ENCODE measurements at regions not wholly inside any gene's neighbourhood (a gene's known extent, or its start where the extent isn't known, plus 50 kb on each side); places are given as distances from the start of the nearest gene placed in this dataset.

DNA sequence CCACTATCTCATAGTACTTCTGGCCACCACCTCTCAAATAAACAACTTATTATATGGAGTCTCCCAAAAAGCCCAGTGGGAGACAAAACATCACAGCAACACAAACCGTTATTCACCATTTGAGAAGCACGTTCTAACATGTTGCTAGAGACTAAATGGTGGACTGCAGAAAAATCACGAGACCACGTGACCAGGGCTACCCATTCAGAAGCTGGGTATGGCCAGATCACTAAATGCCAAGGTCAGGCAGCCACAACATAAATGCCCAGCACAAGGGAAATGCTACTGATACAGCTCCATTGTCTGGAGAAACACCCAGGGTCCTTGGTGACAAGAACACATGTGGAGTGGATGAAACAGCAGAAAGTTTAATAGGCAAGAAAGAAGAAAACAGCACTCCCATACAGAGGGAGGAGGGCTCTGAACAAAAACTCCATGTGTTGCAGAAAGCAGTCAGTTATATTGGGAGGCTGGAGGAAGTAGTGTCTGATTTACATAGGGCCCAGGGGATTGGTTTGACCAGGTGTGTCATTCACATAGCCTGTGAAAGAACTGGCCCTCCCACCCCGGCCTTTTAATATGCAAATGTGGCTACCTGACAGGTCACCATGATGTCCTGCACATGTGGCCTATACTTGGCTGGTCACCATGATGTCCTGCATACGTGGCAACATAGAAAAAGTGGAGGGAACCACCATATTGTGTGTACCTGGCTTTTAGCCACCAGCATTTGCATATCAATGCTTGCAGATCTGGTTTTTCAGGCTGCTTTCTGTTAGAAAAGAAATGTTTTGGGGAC, 97.2 kb downstream of the TRIM36 start:
- DNase-seq (ENCODE audit: low read depth in 3 of 3): no peak

DNA sequence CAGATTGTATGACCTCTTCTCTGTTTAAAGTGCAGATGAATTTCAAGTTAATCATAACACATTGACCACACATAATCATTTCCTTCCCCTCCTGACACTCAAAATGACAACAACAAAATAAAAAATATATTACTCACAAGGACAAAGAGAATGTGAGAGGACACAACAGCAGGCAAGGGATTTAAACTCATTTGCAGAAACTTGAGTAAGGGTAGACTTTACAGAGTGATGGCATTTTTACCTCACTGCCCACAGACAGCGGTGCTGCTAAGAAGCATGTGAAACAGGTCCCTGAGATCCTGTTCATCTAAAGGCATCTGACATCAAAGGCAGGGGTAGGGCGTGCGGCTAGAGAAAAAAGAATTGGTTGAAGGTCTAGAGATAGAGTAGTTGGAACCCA, 99.0 kb downstream of the TRIM36 start:
- no peak for DNase-seq (ENCODE audit: low read depth in 3 of 3)

DNA sequence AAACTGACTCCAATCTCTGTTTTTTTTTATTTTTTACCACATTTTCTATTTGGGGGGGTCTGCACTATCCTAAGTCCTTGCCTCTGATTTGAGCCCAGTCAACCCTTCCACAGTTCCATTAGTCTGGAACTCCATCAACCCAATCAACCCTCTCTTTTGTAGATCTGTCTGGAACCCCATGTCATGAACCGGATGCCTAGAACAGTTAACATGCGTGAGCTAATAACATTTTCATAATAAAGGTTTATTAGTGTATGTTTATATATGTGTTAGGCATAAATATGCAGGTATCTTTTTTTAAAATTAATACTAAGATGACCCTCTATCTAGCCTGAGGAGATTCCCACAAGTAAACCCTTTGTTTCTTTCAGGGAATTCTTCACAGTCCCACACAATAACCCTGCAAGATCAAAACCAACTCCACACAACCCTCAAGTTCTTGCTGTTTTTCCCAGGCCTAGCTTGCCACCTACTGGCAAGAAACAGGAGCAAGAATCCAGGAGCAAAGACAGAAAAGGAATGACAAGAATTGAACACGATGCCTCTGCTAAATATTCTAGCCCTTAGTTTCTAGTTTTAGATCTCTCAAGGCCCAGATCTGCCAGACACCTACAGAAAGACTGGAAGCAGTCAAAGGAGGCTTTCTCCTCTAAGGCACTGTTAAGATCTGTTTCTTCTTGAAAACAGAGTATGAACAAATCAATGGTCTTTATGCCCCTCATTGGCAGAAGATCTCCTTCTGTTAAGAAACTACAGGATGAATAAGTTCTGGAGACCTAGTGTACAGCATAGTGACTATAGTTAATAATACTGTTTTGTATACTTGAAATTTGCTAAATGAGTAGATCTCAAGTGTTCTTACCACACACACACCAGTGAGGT, 100.4 kb downstream of the TRIM36 start:
- DNase-seq (ENCODE audit: low read depth in 3 of 3): no peak

DNA sequence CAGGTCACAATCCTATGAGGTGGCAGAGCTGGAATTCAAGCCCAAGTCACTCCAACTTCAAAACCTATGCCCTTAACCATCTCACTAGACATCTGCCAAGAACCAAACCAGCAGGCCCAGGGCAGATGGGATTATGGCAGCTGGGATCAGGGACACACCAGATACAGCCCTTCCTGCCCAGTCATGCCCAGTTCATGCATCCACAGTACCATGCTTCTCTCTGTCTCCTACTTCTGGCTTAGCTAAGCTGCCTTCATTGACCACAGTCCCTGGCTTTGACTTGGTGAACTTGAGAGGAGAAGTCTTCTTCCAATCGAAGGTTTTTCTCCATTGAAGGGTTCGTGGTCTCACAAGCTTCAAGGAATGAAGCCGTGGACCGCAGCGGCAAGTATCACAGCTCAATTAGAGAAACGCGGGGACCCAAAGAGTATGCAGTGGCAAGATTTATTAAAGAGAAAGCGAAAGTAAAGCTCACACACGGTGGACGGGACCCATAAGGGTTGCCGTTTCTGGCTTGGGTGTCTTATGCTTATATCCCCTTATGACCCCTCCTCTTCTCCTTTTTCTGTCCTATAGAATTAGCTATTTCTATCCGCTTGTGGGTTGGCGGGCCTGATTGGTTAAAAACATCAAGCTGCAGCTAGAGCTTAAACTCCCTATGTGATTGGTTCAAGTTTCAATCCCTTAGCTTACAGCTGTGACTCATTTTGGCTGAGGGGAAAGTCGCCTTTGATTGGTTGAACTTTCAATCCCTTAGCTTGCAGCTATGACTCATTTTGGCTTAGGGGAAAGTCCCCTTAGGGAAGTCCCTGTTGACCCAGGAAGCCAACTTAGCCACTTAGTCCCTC, 101.2 kb downstream of the TRIM36 start:
- DNase-seq (ENCODE audit: low read depth in 3 of 3): peak in 1 of 3 experiments; percentile 1

DNA sequence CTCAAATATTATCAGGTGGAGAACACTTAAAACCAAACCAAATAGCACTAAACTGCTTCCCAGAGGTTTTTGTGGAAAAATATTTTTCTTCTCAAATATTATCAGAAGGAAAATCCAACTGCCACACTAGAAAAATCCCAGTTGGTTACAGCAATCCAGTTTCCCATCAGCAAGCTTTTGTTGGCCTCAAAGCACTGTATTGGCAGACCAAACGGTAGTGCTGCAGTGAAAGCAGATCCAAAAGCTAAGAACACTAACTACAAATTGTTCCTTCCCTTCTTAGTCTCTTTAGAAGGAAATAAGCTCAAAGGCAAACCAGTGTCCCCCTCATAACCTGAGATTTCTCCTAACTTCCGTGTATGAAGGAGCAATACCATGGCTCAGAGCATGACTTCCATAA, 105.3 kb downstream of the TRIM36 start:
- DNase-seq (ENCODE audit: low read depth in 3 of 3): no peak

DNA sequence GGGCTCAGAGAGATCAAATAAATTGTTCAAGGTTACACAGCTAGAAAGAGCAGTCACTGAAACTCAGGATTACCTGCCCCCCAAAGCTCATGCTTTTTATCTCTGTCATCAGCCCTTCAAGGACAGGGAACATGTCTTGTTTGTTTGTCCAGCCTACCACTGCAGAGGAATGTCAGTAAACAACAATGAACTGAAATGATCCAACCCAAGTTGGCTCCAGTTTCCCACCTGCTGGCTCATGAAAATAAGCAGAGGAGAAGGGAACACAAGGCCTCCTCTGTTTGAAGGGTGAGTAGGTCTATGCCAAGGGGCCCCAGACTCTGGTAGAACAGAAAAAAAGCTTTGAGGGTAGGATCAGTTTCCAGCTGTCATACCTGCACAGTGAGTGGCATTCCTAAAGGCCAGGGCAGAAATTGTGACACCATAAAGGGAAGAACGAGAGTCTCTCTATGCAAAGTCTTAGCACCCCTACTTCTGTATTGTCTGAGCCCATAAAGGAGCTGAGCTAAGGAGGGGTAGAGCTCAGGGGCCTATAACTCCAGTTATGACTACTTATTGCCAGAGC, 115.2 kb downstream of the TRIM36 start:
- no peak for DNase-seq (ENCODE audit: low read depth in 3 of 3)

DNA sequence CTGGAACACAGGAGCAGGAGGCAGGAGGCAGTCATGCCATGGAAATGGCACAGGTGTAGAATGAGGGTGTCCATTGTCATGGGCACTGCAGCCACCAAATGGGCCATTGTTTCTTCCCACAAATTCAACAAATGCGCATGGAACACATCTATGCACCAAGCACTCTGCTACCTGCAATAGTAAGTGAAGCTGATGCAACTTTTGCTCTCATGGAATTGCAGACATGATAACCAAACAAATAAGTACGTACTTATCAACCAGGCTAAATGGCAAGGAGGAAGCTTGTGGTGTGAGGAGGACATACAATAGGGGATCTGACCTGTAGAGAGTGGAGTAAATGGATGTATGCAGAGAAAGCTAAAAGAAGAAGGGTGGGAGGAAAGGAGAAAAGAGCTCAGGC, 116.8 kb downstream of the TRIM36 start:
- no peak for DNase-seq (ENCODE audit: low read depth in 3 of 3)

DNA sequence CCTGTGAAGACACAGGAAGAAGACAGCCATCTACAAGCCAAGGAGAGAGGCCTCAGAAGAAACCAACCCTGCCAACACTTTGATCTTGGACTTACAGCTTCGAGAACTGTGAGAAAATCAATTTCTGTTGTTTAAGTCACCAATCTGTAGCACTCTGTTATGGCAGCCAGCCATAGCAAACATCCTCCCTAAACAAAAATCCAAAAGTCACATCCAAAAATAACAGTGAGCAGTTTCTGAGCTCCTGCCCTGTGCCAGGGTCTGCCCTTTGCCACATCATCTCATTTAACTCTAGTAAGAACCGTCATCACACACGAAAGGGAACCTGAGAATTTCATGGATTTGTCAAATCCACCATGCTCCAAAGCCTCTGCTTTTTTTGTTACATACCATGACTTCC, 118.8 kb downstream of the TRIM36 start:
- DNase-seq (ENCODE audit: low read depth in 3 of 3): no peak

DNA sequence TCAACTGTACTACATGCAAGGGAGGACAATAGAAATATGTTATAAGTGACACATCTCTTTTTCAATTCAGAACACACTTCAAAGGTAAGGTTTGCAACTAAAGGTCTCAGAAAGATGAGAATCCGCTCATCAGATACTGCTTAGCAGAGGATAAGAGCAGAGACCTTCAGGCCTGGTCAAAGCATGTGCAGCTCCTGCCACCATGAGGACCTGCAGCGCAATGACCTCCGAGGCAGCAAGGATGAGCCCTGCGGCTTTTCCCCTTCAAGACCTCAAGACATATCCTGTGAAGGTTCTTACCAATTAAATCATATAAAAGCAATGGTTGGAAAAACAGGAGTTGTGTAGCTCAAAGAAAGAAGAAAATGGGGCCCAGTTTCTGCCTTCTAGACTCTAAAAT, 135.8 kb downstream of the TRIM36 start:
- no peak for DNase-seq (ENCODE audit: low read depth in 3 of 3)

DNA sequence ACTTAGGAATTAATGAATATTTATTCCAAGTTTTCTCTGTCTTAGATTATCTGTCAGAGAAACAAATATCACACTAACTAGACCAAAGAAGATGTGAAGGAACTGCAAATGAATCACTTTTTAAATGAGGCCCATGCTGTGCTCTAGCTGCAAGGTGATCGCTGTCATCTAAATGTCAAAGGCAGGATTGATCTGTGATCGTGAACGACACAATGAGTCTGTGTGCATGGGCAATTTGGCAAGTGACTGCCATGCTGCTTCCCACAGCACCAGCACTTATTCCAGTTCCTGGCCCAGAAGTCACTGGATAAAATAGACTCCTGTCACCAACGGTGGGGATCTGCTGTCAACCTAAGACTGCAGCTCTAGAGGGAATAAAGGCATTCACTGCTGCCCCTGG, 141.2 kb downstream of the TRIM36 start:
- no peak for DNase-seq (ENCODE audit: low read depth in 3 of 3)

DNA sequence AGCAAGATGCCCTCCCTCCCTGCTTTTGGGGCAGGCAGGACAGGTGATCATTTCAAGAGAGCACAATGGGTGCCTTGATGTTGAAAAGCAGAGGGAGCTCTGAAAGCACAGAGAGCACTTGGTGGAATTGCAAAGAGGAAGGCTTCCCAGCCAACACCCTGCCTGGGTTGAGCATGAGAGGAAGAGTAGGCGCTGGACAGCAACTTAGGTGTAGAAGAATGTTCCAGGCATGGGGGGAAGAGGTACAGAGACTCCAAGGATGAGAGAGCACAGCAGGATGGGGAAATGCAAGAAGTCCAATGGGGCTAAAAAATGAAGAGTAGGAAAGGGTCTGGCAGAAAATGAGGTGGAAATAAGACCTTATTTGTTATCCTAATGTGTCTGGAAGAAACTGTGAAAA, 144.8 kb downstream of the TRIM36 start:
- DNase-seq (ENCODE audit: low read depth in 3 of 3): no peak

DNA sequence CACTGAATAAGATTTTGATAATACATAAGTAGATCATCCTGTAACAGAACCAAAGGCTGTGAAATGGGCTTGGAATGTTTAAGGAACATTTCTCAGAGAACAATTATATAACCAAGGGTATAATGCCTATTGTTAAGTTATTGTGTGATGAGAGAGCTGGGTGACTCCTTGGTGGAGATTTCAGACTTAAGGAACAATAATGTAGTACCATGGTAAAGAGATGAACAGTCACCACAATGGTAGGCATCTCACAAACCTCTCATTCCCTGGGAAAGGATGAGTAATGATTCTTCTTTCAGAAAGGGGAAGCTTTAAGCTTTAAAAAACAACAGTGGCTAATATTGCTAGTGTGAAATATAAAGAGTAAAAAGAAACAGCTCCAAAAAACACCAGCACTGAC, 147.4 kb downstream of the TRIM36 start:
- no peak for DNase-seq (ENCODE audit: low read depth in 3 of 3)

DNA sequence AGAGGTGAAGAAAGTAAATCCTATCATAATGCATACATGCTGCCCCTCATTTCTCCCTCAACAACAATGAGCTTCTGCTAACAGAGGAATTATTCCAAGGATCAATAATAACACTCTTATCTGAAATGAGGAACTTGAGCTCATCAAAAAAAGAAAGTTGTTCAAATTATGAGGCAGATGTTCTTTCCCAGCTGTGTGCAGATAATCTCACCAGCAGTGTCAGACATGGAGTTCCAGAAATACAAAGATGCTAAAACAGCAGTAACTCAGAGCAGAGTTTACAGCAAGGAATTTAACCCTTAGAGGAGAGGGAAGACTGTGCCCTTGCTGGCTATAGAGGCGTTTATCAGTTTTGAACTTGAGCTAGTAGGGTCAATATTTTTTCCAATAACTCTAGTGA, 153.1 kb downstream of the TRIM36 start:
- DNase-seq (ENCODE audit: low read depth in 3 of 3): no peak

DNA sequence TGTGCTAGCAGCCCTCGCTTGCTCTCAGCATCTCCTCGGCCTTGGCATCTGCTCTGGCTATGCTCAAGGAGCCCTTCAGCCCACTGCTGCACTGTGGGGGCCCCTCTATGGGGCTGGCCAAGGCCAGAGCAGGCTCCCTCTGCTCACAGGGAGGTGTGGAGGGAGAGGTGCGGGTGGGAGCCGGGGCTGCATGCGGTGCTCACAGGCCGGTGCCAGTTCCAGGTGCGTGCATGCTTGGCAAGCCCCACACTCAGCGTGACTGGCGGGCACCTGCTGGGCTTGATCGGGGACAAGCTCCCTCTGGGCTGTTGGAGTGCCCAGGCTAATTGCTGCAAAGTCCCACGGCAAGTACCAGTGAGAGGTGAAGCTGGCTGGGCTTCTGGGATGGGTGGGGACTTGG, 170.5 kb downstream of the TRIM36 start:
- DNase-seq (ENCODE audit: low read depth in 3 of 3): no peak

DNA sequence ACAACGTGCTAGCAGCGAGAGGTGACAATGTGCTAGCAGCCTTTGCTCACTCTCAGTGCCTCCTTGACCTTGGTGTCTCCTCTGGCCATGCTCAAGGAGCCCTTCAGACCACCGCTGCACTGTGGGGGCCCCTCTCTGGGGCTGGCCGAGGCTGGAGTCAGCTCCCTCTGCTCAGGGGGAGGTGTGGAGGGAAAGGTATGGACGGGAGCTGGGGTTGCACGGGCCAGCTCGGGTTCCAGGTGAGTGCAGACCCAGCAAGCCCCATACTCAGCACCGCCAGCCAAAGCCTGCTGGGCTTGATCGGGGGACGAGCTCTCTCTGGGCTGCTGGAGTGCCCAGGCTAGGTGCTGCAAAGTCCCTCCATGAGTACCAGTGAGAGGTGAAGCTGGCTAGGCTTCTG, 180.2 kb downstream of the TRIM36 start:
- no peak for DNase-seq (ENCODE audit: low read depth in 3 of 3)

DNA sequence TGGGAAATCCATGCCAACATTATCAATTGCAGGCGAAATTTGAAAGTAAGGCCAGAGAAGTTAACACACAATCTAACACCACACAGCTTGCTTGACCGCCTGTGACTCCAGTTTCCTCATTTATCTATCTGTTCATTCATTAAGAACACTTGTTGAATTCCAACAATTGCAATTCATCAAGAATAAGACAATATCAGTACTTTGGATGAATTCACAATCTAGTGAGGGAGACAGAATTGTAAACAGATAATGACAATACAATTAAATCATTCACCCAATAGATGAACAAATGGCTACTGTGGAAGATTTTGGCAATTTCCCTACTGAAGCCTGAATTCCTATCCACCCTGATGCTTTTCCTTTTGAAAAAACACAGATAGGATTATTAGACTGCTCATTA, 181.6 kb downstream of the TRIM36 start:
- DNase-seq (ENCODE audit: low read depth in 3 of 3): no peak

DNA sequence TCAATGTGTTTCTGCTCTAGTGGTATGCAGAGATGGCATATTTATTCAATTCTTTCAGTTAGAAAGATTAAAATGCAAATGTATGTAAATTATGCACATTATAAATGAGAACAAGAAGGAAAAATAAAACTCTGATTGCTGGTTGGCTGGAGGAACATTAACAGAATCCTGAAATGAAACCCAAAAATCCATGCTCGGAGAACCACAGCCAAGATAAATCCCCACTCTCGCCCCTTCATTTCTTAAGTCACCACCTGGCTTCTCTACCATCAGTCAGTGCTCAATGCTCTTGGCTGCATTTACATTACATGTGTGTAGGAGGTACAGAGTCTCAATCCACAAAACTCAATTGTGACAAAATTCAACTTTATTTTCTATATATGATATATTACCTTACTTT, 184.9 kb downstream of the TRIM36 start:
- no peak for DNase-seq (ENCODE audit: low read depth in 3 of 3)

DNA sequence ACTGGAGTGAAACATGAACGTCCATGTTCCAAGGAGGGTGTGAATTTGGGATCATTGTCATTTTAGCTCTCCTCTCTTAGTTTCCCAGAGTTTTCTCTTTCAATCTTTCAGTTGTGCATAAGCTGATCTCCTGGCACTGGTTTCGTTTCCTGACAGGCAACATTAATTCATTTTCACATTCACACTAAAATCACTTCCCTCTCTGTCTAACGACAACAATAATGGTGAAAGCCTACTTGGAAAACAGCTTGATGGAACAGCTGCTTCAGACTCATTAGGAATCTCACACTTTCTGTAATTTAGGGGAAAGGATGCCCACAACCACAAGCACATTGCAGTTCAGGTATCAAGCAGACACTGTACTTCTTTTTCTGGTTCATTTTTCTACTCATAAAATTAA, 188.6 kb downstream of the TRIM36 start:
- DNase-seq (ENCODE audit: low read depth in 3 of 3): no peak

DNA sequence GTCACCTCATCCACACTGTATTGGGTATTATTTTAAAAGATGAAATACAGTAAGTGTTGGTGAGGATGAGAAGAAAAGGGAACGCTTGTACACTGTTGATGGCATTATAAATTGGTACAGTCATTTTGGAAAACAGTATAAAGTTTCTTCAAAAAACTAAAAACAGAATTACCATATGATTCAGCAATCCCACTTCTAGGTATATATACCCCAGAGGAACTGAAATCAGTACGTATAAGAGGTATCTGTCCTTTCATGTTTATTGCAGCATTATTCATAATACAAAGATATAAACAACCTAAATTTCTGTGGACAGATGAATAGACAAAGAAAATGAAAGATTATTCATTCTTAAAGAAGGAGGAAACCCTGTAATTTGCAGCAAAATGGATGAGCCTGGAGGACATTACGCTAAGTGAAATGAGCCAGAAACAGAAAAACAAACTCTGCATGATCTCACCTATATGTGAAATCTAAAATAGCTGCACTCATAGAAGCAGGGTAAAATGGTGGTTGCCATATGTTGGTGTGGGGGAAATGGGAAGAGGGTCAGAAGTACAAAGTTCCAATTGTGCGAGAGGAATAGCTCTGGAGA, 191.6 kb downstream of the TRIM36 start:
- DNase-seq (ENCODE audit: low read depth in 3 of 3): no peak

DNA sequence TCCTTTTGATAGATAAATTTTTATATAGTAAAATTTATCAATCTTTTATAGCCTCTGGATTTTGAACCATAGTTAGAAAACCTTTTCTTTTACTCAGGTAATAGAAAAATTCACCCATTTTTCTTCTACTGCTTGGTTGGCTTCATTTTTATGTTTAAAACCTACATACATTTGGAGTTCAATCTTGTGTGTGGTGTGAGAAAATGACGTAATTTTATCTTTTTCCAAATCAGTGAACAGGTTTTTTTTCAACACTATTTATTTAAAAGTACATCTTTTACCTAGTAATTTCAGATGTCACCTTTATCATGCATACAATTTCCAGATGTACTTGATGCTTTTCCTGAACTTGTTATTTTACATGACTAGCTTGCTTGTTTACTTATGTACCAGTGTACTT, 200.2 kb downstream of the TRIM36 start:
- no peak for DNase-seq (ENCODE audit: low read depth in 3 of 3)

DNA sequence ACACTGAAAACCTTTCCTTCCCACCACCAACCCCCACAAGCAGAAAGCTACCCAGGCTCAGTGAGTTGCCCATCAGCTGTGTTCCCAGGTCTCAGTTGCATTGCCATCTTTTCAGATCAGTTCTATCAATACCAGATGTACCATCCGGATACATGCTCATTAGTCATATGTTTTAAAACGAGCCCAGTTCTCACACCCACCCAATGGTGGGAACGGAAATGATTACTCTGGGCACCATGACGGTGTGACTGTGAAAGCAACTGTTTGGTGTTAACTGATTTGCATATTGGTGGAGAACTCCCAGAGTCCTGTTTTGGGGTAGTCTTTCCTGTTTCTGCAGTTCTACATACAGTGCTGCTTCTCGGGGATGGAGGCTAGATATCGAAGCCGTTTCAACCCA, 212.3 kb downstream of the TRIM36 start:
- no peak for DNase-seq (ENCODE audit: low read depth in 3 of 3)

DNA sequence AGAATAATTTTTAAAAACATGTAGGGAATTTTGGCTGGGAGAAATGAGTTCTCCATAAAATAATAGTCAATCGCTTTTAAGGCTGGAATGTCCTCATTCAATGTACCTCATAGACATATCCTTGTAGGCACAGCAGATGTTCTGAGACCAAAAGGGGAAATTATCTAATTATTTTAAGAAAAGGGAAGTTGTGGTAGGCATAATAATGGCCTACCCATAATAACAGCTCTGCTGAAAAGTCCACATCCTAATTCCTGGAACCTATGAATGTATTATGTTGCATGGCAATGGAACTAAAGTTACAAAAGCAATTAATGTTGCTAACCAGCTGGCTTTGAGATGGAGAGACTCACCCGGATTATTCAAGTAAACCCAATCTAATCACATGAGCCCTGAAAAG, 216.1 kb downstream of the TRIM36 start:
- no peak for DNase-seq (ENCODE audit: low read depth in 3 of 3)

Measured in stimulated activated CD4-positive, alpha-beta T cell treated with anti-CD3 and anti-CD28 coated beads, TNF-alpha, amount 100 ng/mL, for 24 hours (primary cell).